IMR-90 (cell line): ENCODE measurements at regions not wholly inside any gene's neighbourhood (a gene's known extent, or its start where the extent isn't known, plus 50 kb on each side); places are given as distances from the start of the nearest gene placed in this dataset.

Source experiments
- ATAC-seq: fragments of 200-7000 bp; cut with Tn5 transposase; 2 replicates; pipeline ENCODE4 v1.9.1; 2020; ENCODE audit warnings: low read depth, mild to moderate bottlenecking, moderate library complexity
- BruUV-seq: library from RNA; stranded (reverse); fragments of 400-500 nt; replicated peaks from 2 replicates; lab custom pipeline; 2021; lab: Mats Ljungman, UMichigan
- CTCF ChIA-PET: fragments of 300-600 bp; formaldehyde crosslinking; extraction: SDS; loops from one replicate; lab custom pipeline; 2021; ENCODE audit warnings: antibody characterized with exemption; lab: Yijun Ruan, JAX
- POLR2A ChIA-PET: fragments of 300-600 bp; sonication (Branson Sonifier 250); formaldehyde crosslinking; loops from one replicate; lab custom pipeline; 2022; ENCODE audit warnings: antibody characterized with exemption; ENCODE audit not compliant: unreplicated experiment; lab: Charles Lee
- DNase-seq: peaks from one replicate; pipeline ENCODE4 v3.0.0; 2013
- H2AFZ ChIP-seq: replicated peaks from 2 replicates; pipeline ENCODE3; 2013; ENCODE audit warnings: low read length, mild to moderate bottlenecking; ENCODE audit not compliant: poor library complexity
- H2AK5ac ChIP-seq: 2 replicates; pipeline ENCODE4 v1.6.1; 2013; ENCODE audit warnings: low read depth, low read length, inconsistent platforms
- H2AK9ac ChIP-seq: replicated peaks from 2 replicates; pipeline ENCODE3; 2013; ENCODE audit warnings: mild to moderate bottlenecking, low read depth, low read length, moderate library complexity; ENCODE audit not compliant: poor library complexity
- H2BK120ac ChIP-seq: 2 replicates; pipeline ENCODE4 v1.6.1; 2013; ENCODE audit warnings: low read depth, low read length, inconsistent platforms
- H2BK15ac ChIP-seq: 3 replicates; pipeline ENCODE4 v1.6.1; 2013; ENCODE audit warnings: low read depth, low read length, inconsistent platforms
- H2BK20ac ChIP-seq: 2 replicates; pipeline ENCODE4 v1.6.1; 2013; ENCODE audit warnings: low read depth, mild to moderate bottlenecking, inconsistent platforms, low read length, moderate library complexity
- H2BK5ac ChIP-seq: 2 replicates; pipeline ENCODE4 v1.6.1; 2013; ENCODE audit warnings: mild to moderate bottlenecking, low read depth, low read length, inconsistent platforms; ENCODE audit not compliant: poor library complexity, severe bottlenecking
- H3K14ac ChIP-seq: replicated peaks from 2 replicates; pipeline ENCODE4 v1.6.1; 2013; ENCODE audit warnings: low read depth, low read length, inconsistent platforms
- H3K18ac ChIP-seq: 2 replicates; pipeline ENCODE4 v1.6.1; 2013; ENCODE audit warnings: low read depth, low read length, control low read depth
- H3K23ac ChIP-seq: 2 replicates; pipeline ENCODE4 v1.6.1; 2013; ENCODE audit warnings: low read depth, low read length, inconsistent platforms
- H3K27ac ChIP-seq: 2 replicates; pipeline ENCODE4 v1.5.1; 2013; ENCODE audit warnings: mild to moderate bottlenecking, control low read depth, low read length; ENCODE audit not compliant: insufficient read depth
- H3K27me3 ChIP-seq: 2 replicates; pipeline ENCODE4 v1.6.1; 2013; ENCODE audit warnings: low read length; ENCODE audit not compliant: control insufficient read depth, insufficient read depth
- H3K36me3 ChIP-seq: 2 replicates; pipeline ENCODE4 v1.6.1; 2013; ENCODE audit warnings: low read length, mixed read lengths; ENCODE audit not compliant: control insufficient read depth, insufficient read depth
- H3K4ac ChIP-seq: 2 replicates; pipeline ENCODE4 v1.6.1; 2013; ENCODE audit warnings: low read depth, low read length, inconsistent platforms
- H3K4me1 ChIP-seq: 2 replicates; pipeline ENCODE4 v1.6.1; 2013; ENCODE audit warnings: low read length, mixed read lengths; ENCODE audit not compliant: control insufficient read depth, insufficient read depth
- H3K4me2 ChIP-seq: 2 replicates; pipeline ENCODE4 v1.6.1; 2013; ENCODE audit warnings: low read depth, mild to moderate bottlenecking, control low read depth, low read length, moderate library complexity
- H3K4me3 ChIP-seq: 2 replicates; pipeline ENCODE4 v1.5.1; 2013; ENCODE audit warnings: low read depth, mild to moderate bottlenecking, control low read depth, low read length, moderate library complexity; ENCODE audit not compliant: insufficient read depth
- H3K56ac ChIP-seq: 2 replicates; pipeline ENCODE4 v1.6.1; 2013; ENCODE audit warnings: low read length, inconsistent platforms; ENCODE audit not compliant: insufficient read depth; ENCODE audit errors: extremely low read depth
- H3K79me1 ChIP-seq, 2 experiments: 2 replicates each; pipeline ENCODE4 v1.6.1; 2013; ENCODE audit warnings: low read length in 2 of 2, inconsistent platforms in 1 of 2, low read depth in 1 of 2
- H3K9ac ChIP-seq: 2 replicates; pipeline ENCODE4 v1.6.1; 2013; ENCODE audit warnings: low read depth, low read length, control low read depth
- H3K9me1 ChIP-seq: 2 replicates; pipeline ENCODE4 v1.6.1; 2013; ENCODE audit warnings: low read length, inconsistent platforms; ENCODE audit not compliant: insufficient read depth
- H3K9me3 ChIP-seq: 2 replicates; pipeline ENCODE4 v1.6.1; 2013; ENCODE audit warnings: low read length; ENCODE audit not compliant: control insufficient read depth, insufficient read depth
- H4K20me1 ChIP-seq: 2 replicates; pipeline ENCODE4 v1.6.1; 2013; ENCODE audit warnings: low read length, inconsistent platforms; ENCODE audit not compliant: insufficient read depth
- H4K5ac ChIP-seq: 2 replicates; pipeline ENCODE4 v1.6.1; 2013; ENCODE audit warnings: mild to moderate bottlenecking, low read depth, low read length, control low read depth
- H4K8ac ChIP-seq, 2 experiments: 2 replicates each; pipeline ENCODE4 v1.6.1; 2013; ENCODE audit warnings: low read depth in 2 of 2, low read length in 2 of 2, control low read depth in 1 of 2, inconsistent platforms in 1 of 2
- H4K91ac ChIP-seq: 2 replicates; pipeline ENCODE4 v1.6.1; 2013; ENCODE audit warnings: low read depth, low read length, inconsistent platforms; ENCODE audit not compliant: insufficient read depth
- CHD1 ChIP-seq: IDR thresholded peaks from 2 replicates; pipeline ENCODE4 v1.6.1; 2012; ENCODE audit warnings: low read depth, low read length, improper control_type of control experiment
- FOS ChIP-seq: fragments of 150-350 bp; IDR thresholded peaks from 2 replicates; pipeline ENCODE4 v1.6.1; 2016; ENCODE audit warnings: low read depth, low read length
- RAD21 ChIP-seq: IDR thresholded peaks from 2 replicates; pipeline ENCODE4 v1.6.1; 2012; ENCODE audit warnings: low read length, improper control_type of control experiment
- WGBS, 2 experiments: methylation state at CpG; one replicate each; pipeline versions ENCODE4 v1.1.5 to v1.1.7; 2013; ENCODE audit warnings: missing lambda C conversion rate in 2 of 2; ENCODE audit not compliant: insufficient read length in 1 of 2; ENCODE audit errors: extremely low coverage in 2 of 2; 5-methylcytosine and 5-hydroxymethylcytosine counted together
- dilution Hi-C: fragments of 300-500 bp; cut with HindIII; formaldehyde crosslinking; loops from one replicate; pipeline ENCODE4 v1.14.3; 2018; ENCODE audit warnings: low sequenced_read_pairs; ENCODE audit not compliant: unreplicated experiment
- in situ Hi-C: fragments of 300-500 bp; cut with MboI; formaldehyde crosslinking; loops from 3 replicates; pipeline ENCODE4 v1.14.3; 2019; ENCODE audit warnings: low sequenced_read_pairs, inconsistent platforms, mixed read lengths
- intact Hi-C: fragments of 100-400 bp; cut with micrococcal nuclease; formaldehyde crosslinking; loops from 2 replicates; pipeline ENCODE4 v1.10.0; 2022
- TF ChIP-seq, protein P1 (sequence below): fragments of 150-350 bp; IDR thresholded peaks from 2 replicates; pipeline ENCODE4 v1.6.1; 2016; ENCODE audit warnings: low read depth, mild to moderate bottlenecking, low read length, moderate library complexity, borderline replicate concordance
- TF ChIP-seq, protein P2 (sequence below): fragments of 150-350 bp; IDR thresholded peaks from 2 replicates; pipeline ENCODE4 v1.6.1; 2017; ENCODE audit warnings: mild to moderate bottlenecking, antibody characterized with exemption, low read length, low read depth

DNA sequence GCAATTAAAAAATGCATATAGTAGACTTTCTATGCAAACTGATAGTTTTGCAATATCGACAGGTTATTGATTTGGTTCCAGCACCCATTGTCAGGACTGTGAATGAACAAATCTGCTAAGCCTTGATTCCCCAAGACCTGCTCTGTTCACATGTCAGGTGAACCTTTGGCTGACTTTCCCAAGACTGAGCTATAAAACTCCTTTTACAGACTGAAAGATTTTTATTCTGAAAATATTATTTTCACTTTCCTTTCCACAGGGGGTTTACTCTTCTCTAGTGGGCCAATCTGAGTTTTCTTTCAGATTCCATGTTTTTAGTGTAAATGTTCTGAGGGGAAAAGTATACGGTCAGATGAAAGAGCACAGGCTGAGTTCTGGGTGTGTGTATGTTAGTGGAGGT, 199.2 kb upstream of the BMPER start:
- no TSS peak for BruUV-seq
- peak; percentile 21; the same call in 1 of the 2 replicates for ATAC-seq
- Histone ChIP-seq H3K4me1 (peaks cover 5% of the 10 kb centered on the region), H3K14ac (no peak overlapping the region), H2AFZ (no peak overlapping the region), H3K9ac (no peak overlapping the region), H3K23ac (no peak overlapping the region), H2AK5ac (no peak overlapping the region), H2BK15ac (no peak overlapping the region), H3K79me1 (no peaks in the 10 kb centered on the region), H4K5ac (no peak overlapping the region), H3K27ac (no peak overlapping the region), H3K36me3 (no peaks in the 10 kb centered on the region), H3K4ac (no peak overlapping the region), H2BK120ac (no peak overlapping the region), H4K91ac (no peak overlapping the region), H4K20me1 (no peaks in the 10 kb centered on the region), H3K4me2 (no peak overlapping the region), H2BK20ac (no peak overlapping the region), H3K9me1 (no peaks in the 10 kb centered on the region), H4K8ac (no peak overlapping the region), H3K18ac (no peak overlapping the region), H3K56ac (no peak overlapping the region), H3K4me3 (no peak overlapping the region), H3K27me3 (no peaks in the 10 kb centered on the region), H2BK5ac (no peak overlapping the region), H3K9me3 (peaks cover 6% of the 10 kb centered on the region), H2AK9ac (no peak overlapping the region)
- in situ Hi-C loops, result no loop called here
- TF ChIP-seq CHD1 (no peak), FOS (no peak), RAD21 (no peak)
- TF ChIP-seq, protein P1, sequence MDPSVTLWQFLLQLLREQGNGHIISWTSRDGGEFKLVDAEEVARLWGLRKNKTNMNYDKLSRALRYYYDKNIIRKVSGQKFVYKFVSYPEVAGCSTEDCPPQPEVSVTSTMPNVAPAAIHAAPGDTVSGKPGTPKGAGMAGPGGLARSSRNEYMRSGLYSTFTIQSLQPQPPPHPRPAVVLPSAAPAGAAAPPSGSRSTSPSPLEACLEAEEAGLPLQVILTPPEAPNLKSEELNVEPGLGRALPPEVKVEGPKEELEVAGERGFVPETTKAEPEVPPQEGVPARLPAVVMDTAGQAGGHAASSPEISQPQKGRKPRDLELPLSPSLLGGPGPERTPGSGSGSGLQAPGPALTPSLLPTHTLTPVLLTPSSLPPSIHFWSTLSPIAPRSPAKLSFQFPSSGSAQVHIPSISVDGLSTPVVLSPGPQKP, result no peak
- TF ChIP-seq, protein P2, sequence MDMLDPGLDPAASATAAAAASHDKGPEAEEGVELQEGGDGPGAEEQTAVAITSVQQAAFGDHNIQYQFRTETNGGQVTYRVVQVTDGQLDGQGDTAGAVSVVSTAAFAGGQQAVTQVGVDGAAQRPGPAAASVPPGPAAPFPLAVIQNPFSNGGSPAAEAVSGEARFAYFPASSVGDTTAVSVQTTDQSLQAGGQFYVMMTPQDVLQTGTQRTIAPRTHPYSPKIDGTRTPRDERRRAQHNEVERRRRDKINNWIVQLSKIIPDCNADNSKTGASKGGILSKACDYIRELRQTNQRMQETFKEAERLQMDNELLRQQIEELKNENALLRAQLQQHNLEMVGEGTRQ, result no peak
- dilution Hi-C loops, result no loop called here
- intact Hi-C loops, result no loop called here
- POLR2A ChIA-PET, result no interaction called here
- CTCF ChIA-PET, result interaction anchor here (0.6 kb wide), 1 partner anchor 10 kb away, joined by 3 read pairs; no protein-coding TSS in a partner anchor
- no CpG with 5 or more reads among the region's 2 CpGs for WGBS, 2 experiments
- DNase-seq, result no peak
